Posterior vena cava (tissue), 2 donors: ENCODE measurements at regions not wholly inside any gene's neighbourhood (a gene's known extent, or its start where the extent isn't known, plus 50 kb on each side); places are given as distances from the start of the nearest gene placed in this dataset.
"Not testable (repeated sequence)": the region's sequence is repeated elsewhere in the genome, so short reads cannot be mapped to it uniquely, and the experiment has no call there.

Experiments used
- DNase-seq: peaks from one replicate; pipeline ENCODE4 v3.0.0-alpha.2; 2020; ENCODE audit warnings: low spot score
- intact Hi-C, 2 donors: fragments of 100-400 bp; cut with DNase I; formaldehyde crosslinking; loops; one replicate each; pipeline versions ENCODE4 v1.14.1 to v1.14.2; 2022 to 2023
- donor health status: DM: yes; HTN: yes; CAD: no.
- donor health status: DM: yes; HTN: yes; CAD: no.

DNA sequence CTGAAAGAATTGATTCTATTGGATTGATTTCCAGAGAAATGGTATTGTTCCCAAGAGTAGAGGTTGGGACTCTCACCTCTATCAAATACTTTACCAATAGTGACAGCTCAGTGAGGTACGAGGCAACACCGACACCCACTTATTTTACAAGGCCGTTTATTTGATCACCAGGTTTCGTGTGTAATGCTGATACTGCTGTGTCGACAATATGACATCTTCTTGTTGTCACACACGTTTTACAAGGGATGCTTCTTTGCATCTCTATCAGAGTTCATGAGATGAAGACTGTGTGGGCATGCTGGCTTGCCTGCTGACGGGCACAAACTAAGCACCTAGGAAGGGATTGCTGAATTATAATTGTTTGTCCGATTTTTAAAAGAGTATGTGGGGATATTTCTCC, 217.8 kb upstream of the EGLN3 start:
- intact Hi-C loops, result no loop called here
- no peak for DNase-seq

DNA sequence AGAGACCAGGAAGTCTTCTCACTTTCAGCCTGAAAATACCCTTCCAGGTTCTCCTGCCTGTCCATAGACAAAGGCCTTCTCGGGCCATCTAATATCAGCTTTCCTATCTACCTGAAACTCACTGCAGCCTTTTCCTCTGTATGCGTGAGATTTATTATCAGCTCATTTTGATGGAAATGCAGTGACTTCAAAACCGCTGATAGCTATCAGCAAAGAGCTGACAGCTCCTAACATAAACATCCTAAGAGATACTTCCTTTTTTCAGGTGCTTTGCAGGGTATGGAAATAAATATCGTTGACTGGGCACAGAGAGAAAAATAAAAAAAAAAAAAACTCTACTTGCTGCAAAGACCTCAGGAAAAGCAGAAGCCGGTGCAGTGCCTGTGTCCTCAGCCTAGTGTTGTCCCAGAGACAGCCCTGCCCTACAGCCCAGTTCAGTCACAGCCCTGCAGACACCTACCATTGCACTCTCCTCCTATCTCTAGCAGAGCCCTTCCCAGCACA, 215.0 kb upstream of the EGLN3 start:
- no peak for DNase-seq
- intact Hi-C loops, result no loop called here

DNA sequence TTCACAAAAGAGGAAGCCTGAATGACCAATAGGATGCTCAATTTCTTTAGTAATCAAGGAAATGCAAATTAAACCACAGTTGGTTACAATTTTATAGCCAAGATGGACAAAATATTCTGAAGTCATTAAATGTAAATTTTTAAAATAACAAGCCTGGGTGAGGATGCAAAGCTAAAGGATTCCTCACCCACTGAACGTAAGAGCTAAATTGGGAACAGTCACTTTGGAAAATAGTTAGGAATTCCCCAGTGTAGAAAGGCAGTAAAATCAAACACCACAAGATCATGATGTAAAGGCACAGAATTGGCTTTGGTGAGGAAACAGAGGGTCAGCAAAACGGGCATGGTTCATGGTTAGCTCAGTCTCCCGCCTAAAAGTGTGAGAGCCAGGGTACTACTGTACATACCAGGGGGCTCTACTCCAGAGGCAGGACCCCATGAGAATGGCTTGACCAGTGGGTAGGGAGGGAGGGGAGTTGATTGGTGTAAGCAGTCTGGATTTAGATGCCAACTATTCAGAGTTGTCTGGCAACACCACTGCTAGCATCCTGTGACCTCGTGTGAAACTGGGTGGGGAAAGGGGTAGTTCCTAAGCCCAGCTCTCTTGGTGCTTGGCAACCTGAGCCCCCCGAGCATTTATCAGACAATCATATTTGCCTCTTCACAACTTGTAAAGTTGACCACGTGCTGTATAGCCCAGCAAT, 213.4 kb upstream of the EGLN3 start:
- intact Hi-C loops, result no loop called here

DNA sequence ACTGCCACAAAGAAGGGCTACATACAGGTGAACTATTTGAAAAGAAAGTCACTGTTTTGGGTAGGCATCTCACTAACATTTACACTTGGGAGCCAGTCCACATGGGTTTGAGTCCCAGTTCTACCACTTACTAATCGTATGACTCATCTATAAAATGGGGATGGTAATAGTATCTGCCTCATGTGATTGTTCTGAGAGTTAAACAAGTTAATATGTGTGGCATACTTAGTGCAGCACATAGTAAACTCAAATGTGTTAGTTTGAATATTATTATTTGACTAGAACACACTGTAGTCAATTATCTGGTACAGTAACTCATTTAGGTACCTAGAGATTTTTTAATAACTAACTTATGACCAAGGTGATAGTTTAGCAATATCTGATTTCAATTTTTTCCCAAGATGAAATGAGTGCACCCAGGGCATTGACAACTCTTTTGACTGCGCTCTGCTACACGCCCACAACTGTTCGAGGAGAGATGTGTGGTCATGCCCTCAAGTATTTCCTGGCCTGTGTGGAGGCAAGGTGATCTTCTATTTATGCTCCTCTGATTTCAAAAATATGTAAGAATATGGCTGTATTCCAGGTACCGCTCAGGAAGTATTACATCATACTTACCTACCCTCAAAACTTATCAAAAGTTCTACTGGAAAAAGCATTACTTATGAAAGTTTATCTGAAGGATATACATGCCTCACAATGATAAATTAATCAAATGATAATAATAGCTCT, 210.6 kb upstream of the EGLN3 start:
- intact Hi-C loops, result no loop called here
- no peak for DNase-seq

More for the DNA sequence above, 213.4 kb upstream of the EGLN3 start:
- no peak for DNase-seq

DNA sequence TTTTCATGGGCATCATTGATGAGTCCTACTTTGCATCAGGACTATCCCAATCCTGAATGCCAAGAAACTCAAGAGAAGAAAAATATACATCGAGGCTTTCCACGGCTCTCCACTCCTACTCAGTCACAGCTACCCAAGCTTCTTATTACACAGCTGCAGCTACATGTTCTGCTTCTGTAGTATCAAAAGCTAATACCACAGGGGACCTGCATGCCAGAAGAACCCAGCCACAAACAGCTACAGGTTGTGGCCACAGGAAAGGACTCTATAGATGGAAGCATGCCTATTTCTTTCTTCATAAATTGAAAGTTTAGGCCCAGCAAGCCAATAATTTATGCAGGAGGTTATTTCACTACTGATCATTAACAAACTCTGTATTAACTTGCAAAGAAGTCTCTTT, 209.7 kb upstream of the EGLN3 start:
- no peak for DNase-seq
- intact Hi-C loops, result no loop called here

DNA sequence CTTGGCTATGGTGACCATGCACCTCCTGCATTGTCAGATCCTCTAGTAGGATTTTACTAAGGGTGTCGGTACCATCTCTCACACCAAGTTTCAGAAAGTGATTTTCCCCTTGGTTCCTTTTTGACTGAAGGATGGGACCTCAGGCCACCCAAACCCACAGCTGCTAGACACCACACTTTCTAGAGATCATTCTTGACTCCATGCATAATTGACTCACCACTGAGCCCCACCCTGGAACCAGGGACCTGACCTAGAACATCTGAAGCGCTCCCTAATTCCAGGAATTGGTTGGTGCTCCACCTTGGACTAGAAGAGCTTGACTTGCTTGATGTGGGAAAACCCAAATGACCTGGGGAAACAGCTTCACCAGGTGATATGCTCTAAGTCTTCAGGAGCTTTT, 206.8 kb upstream of the EGLN3 start:
- intact Hi-C loops, result no loop called here
- DNase-seq, result no peak

DNA sequence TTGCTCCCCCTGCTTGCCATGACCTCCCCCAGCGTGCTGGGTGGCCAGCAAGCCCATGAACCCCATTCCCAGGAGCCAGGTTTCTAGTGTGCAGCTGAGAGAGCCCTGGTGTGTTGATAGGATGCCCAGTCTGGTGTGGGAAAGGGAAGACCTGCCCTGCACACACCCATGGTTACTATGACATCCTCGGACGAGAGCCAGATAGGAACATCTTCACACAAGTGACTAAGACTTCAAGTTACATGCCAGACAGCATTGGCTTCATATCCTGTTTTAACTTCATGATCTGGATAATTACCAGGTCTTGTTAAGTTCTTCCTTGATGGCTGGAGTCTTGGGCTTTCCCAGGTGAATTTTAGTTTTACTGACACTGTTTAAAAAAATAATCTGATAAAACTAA, 196.6 kb upstream of the EGLN3 start:
- intact Hi-C loops, result no loop called here
- no peak for DNase-seq

GRCh38 chr14:34140127-34140526, 189.3 kb upstream of the EGLN3 start:
- DNase-seq, intact Hi-C loops: not testable (repeated sequence)

DNA sequence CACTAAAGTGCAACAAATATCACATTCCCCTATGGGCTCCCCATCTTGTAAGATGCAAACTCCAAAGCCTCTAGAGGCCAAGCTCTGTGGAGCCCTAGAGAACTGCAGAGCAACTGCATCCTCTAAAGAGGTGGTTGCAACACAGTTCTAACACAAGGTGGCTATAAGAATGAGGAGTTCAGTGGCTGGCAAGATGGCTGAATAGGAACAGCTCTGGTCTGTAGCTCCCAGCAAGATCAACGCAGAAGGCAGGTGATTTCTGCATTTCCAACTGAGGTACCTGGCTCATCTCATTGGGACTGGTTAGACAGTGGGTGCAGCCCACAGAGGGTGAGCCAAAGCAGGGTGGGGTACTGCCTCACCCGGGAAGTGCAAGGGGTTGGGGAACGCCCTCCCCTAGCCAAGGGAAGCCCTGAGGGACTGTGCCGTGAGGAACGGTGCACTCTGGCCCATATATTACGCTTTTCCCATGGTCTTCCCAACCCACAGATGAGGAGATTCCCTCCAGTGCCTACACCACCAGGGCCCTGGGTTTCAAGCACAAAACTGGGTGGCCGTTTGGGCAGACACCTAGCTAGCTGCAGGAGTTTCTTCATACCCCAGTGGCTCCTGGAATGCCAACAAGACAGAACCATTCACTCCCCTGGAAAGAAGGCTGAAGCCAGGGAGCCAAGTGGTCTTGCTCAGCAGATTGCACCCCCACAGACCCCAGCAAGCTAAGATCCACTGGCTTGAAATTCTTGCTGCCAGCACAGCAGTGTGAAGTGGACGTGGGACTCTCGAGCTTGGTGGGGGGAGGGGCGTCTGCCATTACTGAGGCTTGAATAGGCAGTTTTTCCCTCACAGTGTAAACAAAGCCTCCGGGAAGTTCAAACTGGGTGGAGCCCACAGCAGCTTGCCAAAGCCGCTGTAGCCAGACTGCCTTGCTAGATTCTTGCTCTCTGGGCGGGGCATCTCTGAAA, 188.6 kb upstream of the EGLN3 start:
- intact Hi-C loops, result not testable (repeated sequence)
- DNase-seq, result peak; percentile 82

DNA sequence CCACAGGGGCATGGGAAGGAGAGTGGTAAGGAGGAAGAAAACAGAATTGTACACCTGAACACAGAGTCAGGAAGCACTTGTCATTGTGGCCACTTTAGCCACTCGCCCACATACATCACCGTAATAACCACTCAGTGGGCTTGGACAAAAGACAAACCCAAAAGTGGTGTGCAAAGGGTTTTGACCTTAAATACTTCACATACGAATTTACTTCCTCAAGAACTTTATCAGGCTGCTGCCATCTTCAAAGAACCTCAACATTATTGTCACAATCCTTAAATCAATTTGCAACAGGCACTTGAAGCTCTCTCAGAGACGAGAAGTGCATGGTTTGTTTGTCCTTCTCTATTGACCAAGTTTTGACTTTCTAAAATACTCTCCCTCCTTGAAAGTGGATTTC, 187.3 kb upstream of the EGLN3 start:
- intact Hi-C loops, result no loop called here
- DNase-seq, result no peak

- intact Hi-C loops, result no loop called here
- no peak for DNase-seq
Measured at GRCh38 chr14:34137001-34137745, 186.3 kb upstream of the EGLN3 start.

DNA sequence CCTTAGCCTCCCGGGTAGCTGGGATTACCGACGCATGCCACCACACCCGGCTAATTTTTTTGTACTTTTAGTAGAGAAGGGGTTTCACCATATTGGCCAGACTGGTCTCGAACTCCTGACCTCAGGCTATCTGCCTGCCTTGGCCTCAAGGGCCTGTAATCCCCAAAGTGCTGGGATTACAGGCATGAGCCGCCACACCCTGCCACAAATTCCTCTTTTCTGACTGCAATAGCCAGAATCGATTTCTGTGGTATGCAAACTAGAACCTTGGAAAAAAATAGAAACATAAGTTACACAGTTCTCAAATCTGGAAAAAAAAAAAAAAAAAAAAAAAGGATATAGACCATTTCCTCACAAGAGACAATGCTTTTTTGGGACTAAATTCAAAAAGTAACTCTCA, 184.6 kb upstream of the EGLN3 start:
- no peak for DNase-seq
- intact Hi-C loops, result no loop called here

GRCh38 chr14:34134484-34134883, 183.6 kb upstream of the EGLN3 start:
- intact Hi-C loops, result no loop called here
- no peak for DNase-seq

- no peak for DNase-seq
- intact Hi-C loops, result no loop called here
Measured at GRCh38 chr14:34129927-34130552, 179.2 kb upstream of the EGLN3 start.

- DNase-seq, result no peak
- intact Hi-C loops, result no loop called here
Measured at GRCh38 chr14:34128665-34129064, 177.8 kb upstream of the EGLN3 start.

GRCh38 chr14:34126586-34126985, 175.7 kb upstream of the EGLN3 start:
- intact Hi-C loops, result no loop called here
- no peak for DNase-seq

- no peak for DNase-seq
- intact Hi-C loops, result no loop called here
Measured at GRCh38 chr14:34124585-34124984, 173.7 kb upstream of the EGLN3 start.

DNA sequence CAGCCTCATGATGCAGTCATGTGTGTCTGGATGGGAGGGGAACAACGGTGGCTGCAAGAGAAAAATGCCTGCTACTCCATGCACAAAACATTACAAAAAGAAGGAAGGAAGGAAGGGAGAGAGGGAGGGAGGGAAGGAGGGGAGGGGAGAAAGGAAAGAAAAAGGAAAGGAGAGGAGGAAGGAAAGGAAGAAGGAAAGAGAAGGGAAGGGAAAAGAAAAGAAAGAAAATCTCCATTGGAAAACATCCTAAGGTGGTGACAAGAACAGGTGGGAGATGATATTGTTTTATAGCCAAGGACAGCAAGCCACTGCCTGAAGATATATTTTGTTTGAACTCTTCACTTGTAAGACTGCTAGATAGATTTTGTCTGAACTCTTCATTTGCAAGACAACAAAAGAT, 171.8 kb upstream of the EGLN3 start:
- DNase-seq, result no peak
- intact Hi-C loops, result no loop called here

DNA sequence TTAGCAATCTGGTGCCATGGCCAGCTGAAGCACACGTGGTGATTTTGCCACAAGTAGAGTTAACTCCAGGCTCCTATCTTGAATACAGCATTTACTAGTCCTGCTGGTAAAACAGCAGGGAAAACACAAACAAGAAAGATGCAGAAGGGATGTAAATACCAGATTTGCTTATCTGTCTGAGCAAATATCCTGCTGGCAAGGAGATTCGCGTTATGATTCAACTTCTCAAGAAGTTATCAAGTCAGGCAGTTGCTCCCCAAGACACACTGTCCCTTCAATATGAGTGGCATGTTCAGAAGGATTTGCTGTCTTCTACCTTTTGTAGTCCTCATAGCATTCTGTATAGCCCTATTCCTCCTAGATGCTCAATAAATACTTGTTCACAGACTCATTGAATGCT, 171.2 kb upstream of the EGLN3 start:
- intact Hi-C loops, result no loop called here
- no peak for DNase-seq
